Stomach (tissue), 4 donors: ENCODE measurements at regions not wholly inside any gene's neighbourhood (a gene's known extent, or its start where the extent isn't known, plus 50 kb on each side); places are given as distances from the start of the nearest gene placed in this dataset.
"Not testable (repeated sequence)": the region's sequence is repeated elsewhere in the genome, so short reads cannot be mapped to it uniquely, and the experiment has no call there.

ENCODE experiments used
- CTCF ChIP-seq, 7 experiments: fragments of 450-650 bp in 4 of 7; fragments of 200-600 bp in 3 of 7; sonication (generic) in 3 of 7; IDR thresholded peaks; one replicate each; pipeline ENCODE4 v1.5.1; 2016 to 2019; ENCODE audit warnings: antibody characterized with exemption in 7 of 7, control low read depth in 2 of 7, mild to moderate bottlenecking in 1 of 7
- EP300 ChIP-seq: sonication (generic); formaldehyde crosslinking; IDR thresholded peaks from one replicate; pipeline ENCODE4 v1.6.1; 2017; ENCODE audit warnings: antibody characterized with exemption
- POLR2A ChIP-seq, 4 donors: fragments of 450-650 bp; IDR thresholded peaks; one replicate each; pipeline ENCODE4 v1.6.1; 2016; ENCODE audit warnings: antibody characterized with exemption in 4 of 4, control low read depth in 2 of 4, mild to moderate bottlenecking in 1 of 4, moderate library complexity in 1 of 4

GRCh38 chr1:112127606-112128005 is 138.1 kb upstream of the KCND3 start:
- not testable (repeated sequence) for TF ChIP-seq CTCF (IDR thresholded peaks at IDR 0.05); EP300; POLR2A (IDR thresholded peaks at IDR 0.05)
